T-cell (primary cell): ENCODE measurements at regions not wholly inside any gene's neighbourhood (a gene's known extent, or its start where the extent isn't known, plus 50 kb on each side); places are given as distances from the start of the nearest gene placed in this dataset.

ENCODE experiments used
- ATAC-seq, 4 experiments: fragments of 200-7000 bp in 3 of 4; fragments of 150-1000 bp in 1 of 4; cut with Tn5 transposase; replicated peaks in 1 of 4; 1 replicate in 3 of 4; 2 replicates in 1 of 4; pipeline ENCODE4 v1.10.0; 2021; ENCODE audit warnings: moderate library complexity in 3 of 4, mild to moderate bottlenecking in 2 of 4, moderate number of reproducible peaks in 1 of 4
- CTCF ChIA-PET, 2 donors: fragments of 300-600 bp; sonication (Branson Sonifier 250); formaldehyde crosslinking; loops; one replicate each; lab custom pipeline; 2022; ENCODE audit warnings: antibody characterized with exemption in 2 of 2; lab: Charles Lee
- POLR2A ChIA-PET, 2 donors: fragments of 300-600 bp; sonication (Branson Sonifier 250); formaldehyde crosslinking; loops; one replicate each; lab custom pipeline; 2022; ENCODE audit warnings: antibody characterized with exemption in 2 of 2; lab: Charles Lee
- DNase-seq, 35 experiments: peaks; one replicate each; pipeline versions ENCODE4 v3.0.0 to v3.0.0-alpha.2; 2013 to 2023
- H3K27ac ChIP-seq: one replicate; pipeline ENCODE4 v1.5.1; 2013; ENCODE audit warnings: low read length
- H3K27me3 ChIP-seq, 2 experiments: replicated peaks in 1 of 2; 1 replicate in 1 of 2; 2 replicates in 1 of 2; pipeline versions ENCODE4 v1.6.1 to v1.7.0; 2013; ENCODE audit warnings: low read length in 1 of 2, mixed read lengths in 1 of 2; ENCODE audit not compliant: control insufficient read depth in 2 of 2, insufficient read depth in 2 of 2; ENCODE audit errors: extremely low read depth in 1 of 2
- H3K36me3 ChIP-seq, 2 donors: 1 replicate in 1 of 2; 2 replicates in 1 of 2; pipeline versions ENCODE4 v1.6.1 to v1.7.0; 2013; ENCODE audit warnings: low read length in 1 of 2; ENCODE audit not compliant: control insufficient read depth in 2 of 2, insufficient read depth in 1 of 2; ENCODE audit errors: extremely low read depth in 1 of 2
- H3K4me1 ChIP-seq, 2 experiments: 1 replicate in 1 of 2; 2 replicates in 1 of 2; pipeline versions ENCODE4 v1.6.1 to v1.7.0; 2013; ENCODE audit warnings: low read length in 2 of 2, mixed read lengths in 1 of 2; ENCODE audit not compliant: insufficient read depth in 2 of 2, control insufficient read depth in 1 of 2; ENCODE audit errors: extremely low read depth in 1 of 2
- H3K4me3 ChIP-seq, 2 donors: 1 replicate in 1 of 2; 2 replicates in 1 of 2; pipeline versions ENCODE4 v1.5.1 to v1.7.0; 2013; ENCODE audit warnings: mild to moderate bottlenecking in 2 of 2, low read length in 1 of 2, moderate library complexity in 1 of 2; ENCODE audit not compliant: control insufficient read depth in 1 of 2; ENCODE audit errors: extremely low read depth in 1 of 2
- H3K9me3 ChIP-seq: 2 replicates; pipeline ENCODE4 v1.7.0; 2013
- H3K27ac Mint-ChIP-seq, 2 donors: one replicate each; pipeline ENCODE4 v1.8.0; 2020 to 2021; ENCODE audit warnings: mild to moderate bottlenecking in 2 of 2, mixed read lengths in 2 of 2
- H3K27me3 Mint-ChIP-seq, 2 donors: one replicate each; pipeline ENCODE4 v1.8.0; 2021 to 2022; ENCODE audit warnings: mixed read lengths in 2 of 2
- H3K36me3 Mint-ChIP-seq: one replicate; pipeline ENCODE4 v1.8.0; 2021; ENCODE audit warnings: mixed read lengths
- H3K4me1 Mint-ChIP-seq, 3 donors: one replicate each; pipeline ENCODE4 v1.8.0; 2020 to 2022; ENCODE audit warnings: mixed read lengths in 3 of 3, mild to moderate bottlenecking in 1 of 3
- H3K4me3 Mint-ChIP-seq, 3 donors: one replicate each; pipeline ENCODE4 v1.8.0; 2020 to 2022; ENCODE audit warnings: mild to moderate bottlenecking in 3 of 3, mixed read lengths in 3 of 3, moderate library complexity in 3 of 3
- H3K9me3 Mint-ChIP-seq, 3 donors: one replicate each; pipeline ENCODE4 v1.8.0; 2020 to 2022; ENCODE audit warnings: mixed read lengths in 3 of 3
- WGBS: methylation state at CpG from one replicate; pipeline ENCODE4 v1.1.5; 2013; ENCODE audit warnings: missing lambda C conversion rate; ENCODE audit not compliant: insufficient coverage; 5-methylcytosine and 5-hydroxymethylcytosine counted together

DNA sequence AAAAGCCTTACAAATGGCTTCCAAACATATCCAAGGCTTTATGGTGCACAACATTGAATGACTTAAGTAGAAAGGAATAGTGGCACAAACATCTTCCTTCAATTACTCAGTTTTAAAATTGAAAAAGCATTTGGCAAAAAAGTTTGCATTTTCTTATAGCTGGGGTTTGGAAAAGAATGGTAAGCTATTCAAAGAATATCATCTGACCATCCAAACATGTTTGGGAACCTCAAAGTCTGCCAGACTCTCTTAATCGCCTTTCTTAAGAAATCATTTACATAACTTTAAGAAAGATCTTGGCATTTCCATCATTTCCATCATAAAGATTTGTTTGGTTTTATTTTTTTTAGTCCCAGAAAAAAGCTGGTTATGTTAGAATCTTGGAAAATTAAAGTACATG is 210.1 kb upstream of the PELI2 start:
- H3K36me3 Mint-ChIP-seq = no peaks in the 10 kb centered on the region
- no peaks in the 10 kb centered on the region for H3K9me3 Mint-ChIP-seq
- Histone ChIP-seq H3K4me1 (no peaks in the 10 kb centered on the region), H3K9me3 (no peaks in the 10 kb centered on the region), H3K27ac (no peak overlapping the region), H3K27me3 (peaks cover 0 to 5% of the 10 kb centered on the region in 2 experiments), H3K36me3 (no peaks in the 10 kb centered on the region), H3K4me3 (no peak overlapping the region)
- no peak overlapping the region for H3K27ac Mint-ChIP-seq
- ChIA-PET CTCF (no interaction called here), POLR2A (no interaction called here)
- ATAC-seq = no peak
- no peaks in the 10 kb centered on the region for H3K4me1 Mint-ChIP-seq
- no peaks in the 10 kb centered on the region for H3K27me3 Mint-ChIP-seq
- H3K4me3 Mint-ChIP-seq = no peak overlapping the region
- no CpG with 5 or more reads among the region's 1 CpG for WGBS
- DNase-seq = no peak

GRCh38 chr14:55909879-55910278 is 208.3 kb upstream of the PELI2 start:
- no peak overlapping the region for H3K4me3 Mint-ChIP-seq
- ChIA-PET CTCF (no interaction called here), POLR2A (no interaction called here)
- no peak overlapping the region for H3K27ac ChIP-seq
- H3K27me3 Mint-ChIP-seq = peaks cover 0 to 5% of the 10 kb centered on the region in 2 donors
- no peaks in the 10 kb centered on the region for H3K36me3 Mint-ChIP-seq
- no peak overlapping the region for H3K27ac Mint-ChIP-seq
- H3K27me3 ChIP-seq = peaks cover 0 to 5% of the 10 kb centered on the region in 2 experiments
- WGBS = 80% methylated on average over 1 of the region's 1 CpG
- DNase-seq (no peak), ATAC-seq (no peak)
- H3K36me3 ChIP-seq = no peaks in the 10 kb centered on the region
- no peak overlapping the region for H3K4me3 ChIP-seq
- H3K9me3 ChIP-seq = no peaks in the 10 kb centered on the region
- no peaks in the 10 kb centered on the region for H3K4me1 ChIP-seq
- H3K9me3 Mint-ChIP-seq = no peaks in the 10 kb centered on the region
- H3K4me1 Mint-ChIP-seq = no peaks in the 10 kb centered on the region

DNA sequence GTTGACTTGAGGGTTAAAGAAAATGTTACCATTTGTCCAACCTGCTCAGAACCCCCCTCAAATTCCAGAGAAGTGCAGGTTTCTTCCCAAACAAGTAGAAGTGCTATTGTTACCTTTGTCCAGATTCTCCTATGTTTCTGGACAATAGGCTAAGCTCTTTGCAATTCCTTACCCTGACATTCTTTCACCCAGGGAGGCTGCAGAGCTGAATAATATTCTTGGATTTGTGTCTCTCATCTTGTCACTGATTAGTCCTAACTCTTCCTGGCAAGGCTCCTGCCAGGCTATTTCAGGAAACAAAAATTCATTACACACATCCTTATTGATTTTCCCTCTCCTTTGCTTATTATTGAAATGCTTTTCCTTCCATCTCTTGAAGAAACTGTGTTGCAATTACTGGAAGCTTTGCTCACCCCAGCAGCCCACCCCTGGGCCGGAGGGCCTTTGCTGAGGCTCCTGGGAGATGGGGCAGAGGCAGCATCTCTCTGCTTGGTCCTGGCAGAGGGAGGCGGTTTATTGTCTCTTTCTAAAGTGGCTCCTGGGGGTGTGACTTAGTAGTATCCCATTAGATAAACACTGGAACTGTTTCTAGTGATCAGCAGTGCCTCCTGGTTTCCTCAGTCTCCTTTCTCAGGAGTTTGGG is 207.5 kb upstream of the PELI2 start:
- ATAC-seq (no peak), DNase-seq (no peak)
- Mint-ChIP-seq H3K27ac (no peak overlapping the region), H3K9me3 (no peaks in the 10 kb centered on the region), H3K36me3 (no peaks in the 10 kb centered on the region), H3K4me3 (no peak overlapping the region), H3K27me3 (peaks cover 0 to 5% of the 10 kb centered on the region in 2 donors), H3K4me1 (no peaks in the 10 kb centered on the region)
- Histone ChIP-seq H3K9me3 (no peaks in the 10 kb centered on the region), H3K4me1 (no peaks in the 10 kb centered on the region), H3K27ac (no peak overlapping the region), H3K27me3 (peaks cover 0 to 5% of the 10 kb centered on the region in 2 experiments), H3K4me3 (no peak overlapping the region), H3K36me3 (no peaks in the 10 kb centered on the region)
- CTCF ChIA-PET = no interaction called here
- POLR2A ChIA-PET = no interaction called here
- WGBS = 53% methylated on average over 2 of the region's 2 CpGs

DNA sequence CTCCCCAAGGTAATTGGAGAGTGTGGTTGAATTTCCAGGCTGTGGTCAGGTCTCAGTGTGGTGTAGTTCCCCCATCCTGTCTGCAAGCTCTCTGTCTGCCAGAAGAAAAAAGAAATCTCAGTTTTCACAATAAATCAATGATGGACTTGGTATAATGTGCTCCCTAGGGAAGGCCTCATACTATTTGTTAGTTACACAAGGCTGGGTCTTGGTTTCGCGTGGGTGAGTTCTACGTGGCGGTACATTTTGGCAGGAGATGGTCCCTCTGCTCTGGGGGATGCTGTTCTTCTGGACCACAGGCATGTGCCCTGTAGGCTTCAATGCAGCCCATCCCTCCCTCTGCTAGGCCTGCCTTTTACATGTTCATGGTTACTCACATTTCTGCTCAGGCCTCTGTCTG is 206.4 kb upstream of the PELI2 start:
- no peaks in the 10 kb centered on the region for H3K9me3 ChIP-seq
- no peak overlapping the region for H3K27ac ChIP-seq
- H3K36me3 ChIP-seq = no peaks in the 10 kb centered on the region
- no peak overlapping the region for H3K4me3 ChIP-seq
- no peaks in the 10 kb centered on the region for H3K4me1 ChIP-seq
- H3K36me3 Mint-ChIP-seq = no peaks in the 10 kb centered on the region
- ATAC-seq (no peak), DNase-seq (no peak)
- peaks cover 4 to 15% of the 10 kb centered on the region in 2 donors for H3K27me3 Mint-ChIP-seq
- H3K9me3 Mint-ChIP-seq = peaks cover 0 to 5% (median 3%) of the 10 kb centered on the region in 3 donors
- POLR2A ChIA-PET = no interaction called here
- H3K4me3 Mint-ChIP-seq = no peak overlapping the region
- no peak overlapping the region for H3K27ac Mint-ChIP-seq
- no peaks in the 10 kb centered on the region for H3K4me1 Mint-ChIP-seq
- CTCF ChIA-PET = no interaction called here
- WGBS = 95% methylated on average over 4 of the region's 4 CpGs
- peaks cover 0 to 5% of the 10 kb centered on the region in 2 experiments for H3K27me3 ChIP-seq

- ATAC-seq (no peak), DNase-seq (no peak)
- H3K36me3 Mint-ChIP-seq = no peaks in the 10 kb centered on the region
- no peak overlapping the region for H3K27ac ChIP-seq
- 84% methylated on average over 2 of the region's 5 CpGs for WGBS
- H3K36me3 ChIP-seq = no peaks in the 10 kb centered on the region
- POLR2A ChIA-PET = no interaction called here
- no peak overlapping the region for H3K27ac Mint-ChIP-seq
- H3K4me1 Mint-ChIP-seq = no peaks in the 10 kb centered on the region
- H3K4me3 Mint-ChIP-seq = no peak overlapping the region
- H3K27me3 Mint-ChIP-seq = peaks cover 9 to 18% of the 10 kb centered on the region in 2 donors
- CTCF ChIA-PET = no interaction called here
- no peak overlapping the region for H3K4me3 ChIP-seq
- H3K9me3 Mint-ChIP-seq = peaks cover 0 to 5% (median 3%) of the 10 kb centered on the region in 3 donors
- H3K27me3 ChIP-seq = peaks cover 0 to 5% of the 10 kb centered on the region in 2 experiments
- no peaks in the 10 kb centered on the region for H3K9me3 ChIP-seq
- H3K4me1 ChIP-seq = no peaks in the 10 kb centered on the region
Measured at GRCh38 chr14:55912344-55912743, 205.9 kb upstream of the PELI2 start.

DNA sequence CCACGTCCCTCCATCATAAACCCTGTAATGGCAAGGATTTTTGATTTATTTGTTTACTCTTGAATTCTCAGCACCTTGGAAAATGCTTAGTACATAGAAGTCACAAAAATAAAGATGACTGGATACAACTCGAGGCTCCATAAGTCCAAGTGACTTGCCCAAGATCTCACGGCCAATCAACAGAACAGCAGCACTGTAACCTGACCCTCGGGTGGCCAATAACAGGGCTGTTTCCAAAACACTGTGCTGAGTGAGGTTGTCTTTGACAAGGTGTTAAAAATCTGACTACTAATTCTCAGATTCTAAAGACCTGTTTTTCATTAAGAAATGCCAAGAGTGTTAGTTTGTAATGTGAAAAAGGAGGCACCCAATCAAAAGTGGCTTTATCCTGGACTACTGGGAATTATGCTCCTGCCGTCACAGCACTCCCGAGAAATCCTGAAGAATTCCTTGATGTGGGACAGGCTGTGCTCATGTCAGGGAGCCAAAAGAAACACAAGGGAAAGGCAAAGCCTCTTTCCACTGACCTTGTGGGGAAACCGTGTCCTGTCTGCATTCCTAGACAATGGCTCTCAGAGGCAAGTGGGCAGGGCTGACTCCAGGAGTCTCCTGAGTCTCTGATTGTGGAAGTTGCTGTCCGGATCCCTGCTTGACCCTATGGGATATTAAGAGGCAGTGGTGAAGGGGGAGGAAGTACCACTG is 204.7 kb upstream of the PELI2 start:
- WGBS = 88% methylated on average over 4 of the region's 8 CpGs
- H3K4me1 ChIP-seq = no peaks in the 10 kb centered on the region
- DNase-seq = no peak
- H3K27me3 Mint-ChIP-seq = peaks cover 12 to 18% of the 10 kb centered on the region in 2 donors
- H3K4me3 ChIP-seq = no peak overlapping the region
- no peaks in the 10 kb centered on the region for H3K9me3 ChIP-seq
- POLR2A ChIA-PET = no interaction called here
- no peaks in the 10 kb centered on the region for H3K4me1 Mint-ChIP-seq
- H3K36me3 ChIP-seq = no peaks in the 10 kb centered on the region
- CTCF ChIA-PET = no interaction called here
- H3K27ac Mint-ChIP-seq = no peak overlapping the region
- H3K27me3 ChIP-seq = peaks cover 0 to 5% of the 10 kb centered on the region in 2 experiments
- ATAC-seq = no peak
- H3K9me3 Mint-ChIP-seq = peaks cover 0 to 5% (median 3%) of the 10 kb centered on the region in 3 donors
- no peak overlapping the region for H3K27ac ChIP-seq
- no peaks in the 10 kb centered on the region for H3K36me3 Mint-ChIP-seq
- H3K4me3 Mint-ChIP-seq = no peak overlapping the region
